Endothelial cell of umbilical vein (primary cell): ENCODE measurements at regions not wholly inside any gene's neighbourhood (a gene's known extent, or its start where the extent isn't known, plus 50 kb on each side); places are given as distances from the start of the nearest gene placed in this dataset.

Experiments
- BruUV-seq: library from RNA; stranded (reverse); fragments of 400-500 nt; replicated peaks from 2 replicates; lab custom pipeline; 2021; lab: Mats Ljungman, UMichigan
- CTCF ChIA-PET: fragments of 300-600, 350-600 bp; sonication (Branson Sonifier 250); formaldehyde crosslinking; loops from one replicate; lab custom pipeline; 2021; ENCODE audit warnings: antibody characterized with exemption, inconsistent platforms; lab: Charles Lee
- POLR2A ChIA-PET: fragments of 300-600, 350-600 bp; sonication (Branson Sonifier 250); formaldehyde crosslinking; loops from one replicate; lab custom pipeline; 2021; ENCODE audit warnings: antibody characterized with exemption, inconsistent platforms; lab: Charles Lee
- DNase-seq: peaks from one replicate; pipeline ENCODE4 v3.0.0-alpha.2; 2011; ENCODE audit warnings: low read depth, low spot score
- FAIRE-seq: peaks from 2 replicates; lab custom pipeline; 2011; peaks lifted over from hg19 to GRCh38; lab: Jason Lieb, UNC
- H2AFZ ChIP-seq: 2 replicates; pipeline ENCODE4 v1.6.0; 2012; ENCODE audit warnings: low read depth, low read length, control low read depth, inconsistent platforms
- H3K27ac ChIP-seq: 2 replicates; pipeline ENCODE4 v1.5.1; 2011; ENCODE audit warnings: low read depth, mild to moderate bottlenecking, control low read depth, low read length, moderate library complexity; ENCODE audit not compliant: insufficient read depth
- H3K27me3 ChIP-seq, 2 experiments: 2 replicates each; pipeline versions ENCODE4 v1.6.0 to v1.6.1; 2011; ENCODE audit warnings: low read length in 2 of 2, mixed read lengths in 1 of 2; ENCODE audit not compliant: control insufficient read depth in 2 of 2, insufficient read depth in 2 of 2
- H3K36me3 ChIP-seq, 2 experiments: 2 replicates in 1 of 2; 3 replicates in 1 of 2; pipeline ENCODE4 v1.5.1; 2011; ENCODE audit warnings: low read length in 2 of 2, mild to moderate bottlenecking in 1 of 2, moderate library complexity in 1 of 2; ENCODE audit not compliant: control insufficient read depth in 2 of 2, insufficient read depth in 2 of 2; ENCODE audit errors: extremely low read depth in 1 of 2
- H3K4me1 ChIP-seq: 3 replicates; pipeline ENCODE4 v1.5.1; 2011; ENCODE audit warnings: mild to moderate bottlenecking, low read length; ENCODE audit not compliant: control insufficient read depth, insufficient read depth; ENCODE audit errors: extremely low read depth
- H3K4me2 ChIP-seq: 2 replicates; pipeline ENCODE4 v1.6.1; 2011; ENCODE audit warnings: low read length, control low read depth, mixed read lengths; ENCODE audit not compliant: insufficient read depth
- H3K4me3 ChIP-seq, 3 experiments: fragments of 200-600 bp in 1 of 3; sonication (generic), shearing (Covaris generic) in 1 of 3; replicated peaks in 1 of 3; 2 replicates each; pipeline ENCODE4 v1.5.1; 2011 to 2016; ENCODE audit warnings: control low read depth in 3 of 3, low read length in 3 of 3, mild to moderate bottlenecking in 2 of 3, inconsistent platforms in 1 of 3, low read depth in 1 of 3, moderate library complexity in 1 of 3; ENCODE audit not compliant: insufficient read depth in 1 of 3
- H3K79me2 ChIP-seq: 2 replicates; pipeline ENCODE4 v1.6.0; 2012; ENCODE audit warnings: low read length, inconsistent platforms; ENCODE audit not compliant: control insufficient read depth, insufficient read depth
- H3K9ac ChIP-seq: replicated peaks from 2 replicates; pipeline ENCODE3; 2011; ENCODE audit warnings: low read length, control low read depth; ENCODE audit not compliant: insufficient read depth; ENCODE audit errors: extremely low read depth
- H3K9me1 ChIP-seq: replicated peaks from 3 replicates; pipeline ENCODE4 v1.6.0; 2011; ENCODE audit warnings: mild to moderate bottlenecking, low read length; ENCODE audit not compliant: control insufficient read depth, insufficient read depth; ENCODE audit errors: extremely low read depth
- H3K9me3 ChIP-seq: replicated peaks from 2 replicates; pipeline ENCODE4 v1.5.1; 2012; ENCODE audit warnings: low read length, inconsistent platforms; ENCODE audit not compliant: control insufficient read depth, insufficient read depth
- H4K20me1 ChIP-seq: replicated peaks from 2 replicates; pipeline ENCODE3; 2011; ENCODE audit warnings: mild to moderate bottlenecking, low read length; ENCODE audit not compliant: control insufficient read depth, insufficient read depth; ENCODE audit errors: extremely low read depth
- FOS ChIP-seq: IDR thresholded peaks from 2 replicates; pipeline ENCODE4 v1.6.1; 2011; ENCODE audit warnings: mild to moderate bottlenecking, low read length, moderate library complexity, borderline replicate concordance; ENCODE audit not compliant: insufficient read depth
- GATA2 ChIP-seq: IDR thresholded peaks from 2 replicates; pipeline ENCODE4 v1.7.0; 2011; ENCODE audit warnings: low read depth, mild to moderate bottlenecking, moderate library complexity, mixed read lengths, low read length; ENCODE audit not compliant: insufficient read length, insufficient read depth
- JUN ChIP-seq: IDR thresholded peaks from 2 replicates; pipeline ENCODE4 v1.6.1; 2011; ENCODE audit warnings: borderline replicate concordance, low read depth; ENCODE audit not compliant: insufficient read length, insufficient read depth
- MAX ChIP-seq: IDR thresholded peaks from 2 replicates; pipeline ENCODE4 v1.6.1; 2011; ENCODE audit not compliant: insufficient read depth, insufficient read length
- MYC ChIP-seq: IDR thresholded peaks from one replicate; pipeline ENCODE4 v1.6.1; 2011; ENCODE audit warnings: mild to moderate bottlenecking, low read depth, low read length
- POLR2A ChIP-seq: IDR thresholded peaks from 2 replicates; pipeline ENCODE4 v1.6.1; 2012; ENCODE audit warnings: low read depth, mild to moderate bottlenecking, control low read depth, low read length
- POLR2AphosphoS5 ChIP-seq: IDR thresholded peaks from 2 replicates; pipeline ENCODE4 v1.6.1; 2012; ENCODE audit warnings: low read depth, mild to moderate bottlenecking, control low read depth, low read length, moderate library complexity; ENCODE audit not compliant: insufficient read depth
- dilution Hi-C: fragments of 300-500 bp; cut with MboI; formaldehyde crosslinking; loops from one replicate; pipeline ENCODE4 v1.15.0; 2019; ENCODE audit warnings: low sequenced_read_pairs; ENCODE audit not compliant: extremely low pct_ligation_motif_present
- intact Hi-C: fragments of 100-400 bp; cut with micrococcal nuclease; formaldehyde crosslinking; loops from one replicate; pipeline ENCODE4 v1.10.0; 2022

GRCh38 chr19:5253406-5254110 lies 87.1 kb downstream of the PTPRS start:
- DNase-seq: no peak
- dilution Hi-C loops (loop anchor here (10.0 kb wide), 1 partner anchor 91 kb away; the partner anchor contains the start of gene PTPRS), intact Hi-C loops (no loop called here)
- Histone ChIP-seq H3K4me3 (no peak overlapping the region), H3K4me1 (no peaks in the 10 kb centered on the region), H3K79me2 (no peaks in the 10 kb centered on the region), H3K27me3 (no peaks in the 10 kb centered on the region), H2AFZ (no peak overlapping the region), H3K9ac (no peak overlapping the region), H3K36me3 (no peaks in the 10 kb centered on the region), H3K27ac (no peak overlapping the region), H4K20me1 (no peaks in the 10 kb centered on the region), H3K9me1 (no peaks in the 10 kb centered on the region), H3K4me2 (no peak overlapping the region), H3K9me3 (no peaks in the 10 kb centered on the region)
- TF ChIP-seq MAX (no peak), GATA2 (no peak), FOS (no peak), POLR2AphosphoS5 (no peak), POLR2A (no peak), MYC (no peak), JUN (no peak)
- no TSS peak for BruUV-seq
- CTCF ChIA-PET: no interaction called here
- FAIRE-seq: no peak
- POLR2A ChIA-PET: no interaction called here
